ENCODE measurements at regions not wholly inside any gene's neighbourhood (a gene's known extent, or its start where the extent isn't known, plus 50 kb on each side); places are given as distances from the start of the nearest gene placed in this dataset.
"Not testable (repeated sequence)": the region's sequence is repeated elsewhere in the genome, so short reads cannot be mapped to it uniquely, and the experiment has no call there.

GRCh38 chr1:71345491-71345890 is 264.7 kb upstream of the ZRANB2 start:
- DNase-seq (ENCODE audit: low spot score): no peak

- no peak for DNase-seq (ENCODE audit: low spot score)
Measured at GRCh38 chr1:71343686-71344416, 263.0 kb upstream of the ZRANB2 start.

GRCh38 chr1:71339238-71339637 is 258.4 kb upstream of the ZRANB2 start:
- no peak for DNase-seq (ENCODE audit: low spot score)

GRCh38 chr1:71330991-71331390 is 250.2 kb upstream of the ZRANB2 start:
- DNase-seq (ENCODE audit: low spot score): peak; percentile 22

GRCh38 chr1:71324671-71325267 is 243.9 kb upstream of the ZRANB2 start:
- no peak for DNase-seq (ENCODE audit: low spot score)

- DNase-seq (ENCODE audit: low spot score): no peak
Measured at GRCh38 chr1:71312545-71312944, 231.7 kb upstream of the ZRANB2 start.

- DNase-seq (ENCODE audit: low spot score): no peak
Measured at GRCh38 chr1:71311376-71311775, 230.5 kb upstream of the ZRANB2 start.

- DNase-seq (ENCODE audit: low spot score): no peak
Measured at GRCh38 chr1:71307451-71307850, 226.6 kb upstream of the ZRANB2 start.

GRCh38 chr1:71304125-71304524 is 223.3 kb upstream of the ZRANB2 start:
- DNase-seq (ENCODE audit: low spot score): no peak

GRCh38 chr1:71303617-71304041 is 222.8 kb upstream of the ZRANB2 start:
- DNase-seq (ENCODE audit: low spot score): no peak

- no peak for DNase-seq (ENCODE audit: low spot score)
Measured at GRCh38 chr1:71298633-71299032, 217.8 kb upstream of the ZRANB2 start.

GRCh38 chr1:71296551-71297134 is 215.8 kb upstream of the ZRANB2 start:
- no peak for DNase-seq (ENCODE audit: low spot score)

GRCh38 chr1:71295350-71295749 is 214.5 kb upstream of the ZRANB2 start:
- DNase-seq (ENCODE audit: low spot score): no peak

- no peak for DNase-seq (ENCODE audit: low spot score)
Measured at GRCh38 chr1:71294178-71294577, 213.3 kb upstream of the ZRANB2 start.

- no peak for DNase-seq (ENCODE audit: low spot score)
Measured at GRCh38 chr1:71292203-71292602, 211.4 kb upstream of the ZRANB2 start.

GRCh38 chr1:71290506-71291237 is 209.8 kb upstream of the ZRANB2 start:
- DNase-seq (ENCODE audit: low spot score): not testable (repeated sequence)

- DNase-seq (ENCODE audit: low spot score): no peak
Measured at GRCh38 chr1:71285529-71285928, 204.7 kb upstream of the ZRANB2 start.

- DNase-seq (ENCODE audit: low spot score): no peak
Measured at GRCh38 chr1:71276466-71276865, 195.6 kb upstream of the ZRANB2 start.

- no peak for DNase-seq (ENCODE audit: low spot score)
Measured at GRCh38 chr1:71273334-71273733, 192.5 kb upstream of the ZRANB2 start.

GRCh38 chr1:71270394-71270915 is 189.6 kb upstream of the ZRANB2 start:
- no peak for DNase-seq (ENCODE audit: low spot score)

- no peak for DNase-seq (ENCODE audit: low spot score)
Measured at GRCh38 chr1:71269818-71270217, 189.0 kb upstream of the ZRANB2 start.

GRCh38 chr1:71269179-71269578 is 188.3 kb upstream of the ZRANB2 start:
- DNase-seq (ENCODE audit: low spot score): no peak

- peak; percentile 1 for DNase-seq (ENCODE audit: low spot score)
Measured at GRCh38 chr1:71267220-71267619, 186.4 kb upstream of the ZRANB2 start.
